ENCODE measurements at regions not wholly inside any gene's neighbourhood (a gene's known extent, or its start where the extent isn't known, plus 50 kb on each side); places are given as distances from the start of the nearest gene placed in this dataset.

GRCh38 chr20:58565461-58566175 is 50.4 kb upstream of the APCDD1L start:
- H2AK5ac ChIP-seq (ENCODE audit: low read depth, low read length) = peak overlapping the region; percentile 59; the same call in 1 of the 2 replicates
- no peak overlapping the region for H2AK9ac ChIP-seq (replicated peaks; ENCODE audit: low read depth, low read length, poor library complexity)
- no peak for TF ChIP-seq MAZ (IDR thresholded peaks at IDR 0.05; ENCODE audit: borderline replicate concordance, low read depth, low read length)
- no peak for TF ChIP-seq RAD21 (IDR thresholded peaks at IDR 0.05; ENCODE audit: low read length)
- TF ChIP-seq FOS (IDR thresholded peaks at IDR 0.05; ENCODE audit: low read depth, low read length) = no peak
- TF ChIP-seq RFX5 (IDR thresholded peaks at IDR 0.05; ENCODE audit: low read depth, low read length) = no peak
- no peak for TF ChIP-seq POLR2A (IDR thresholded peaks at IDR 0.05; ENCODE audit: low read depth, low read length)
- no peak for TF ChIP-seq SMC3 (IDR thresholded peaks at IDR 0.05; ENCODE audit: low read depth, low read length)
- TF ChIP-seq CHD1 (IDR thresholded peaks at IDR 0.05; ENCODE audit: low read depth, low read length) = no peak
- TF ChIP-seq CTCF (conservative IDR thresholded peaks at IDR 0.05; ENCODE audit: low read depth, low read length) = no peak
- no peak for TF ChIP-seq BHLHE40 (IDR thresholded peaks at IDR 0.05; ENCODE audit: low read depth, low read length)
- no peak for TF ChIP-seq MXI1 (IDR thresholded peaks at IDR 0.05; ENCODE audit: borderline replicate concordance, low read depth, low read length)
- no peak for TF ChIP-seq RCOR1 (IDR thresholded peaks at IDR 0.05; ENCODE audit: insufficient replicate concordance, low read length)
- no peak for TF ChIP-seq USF2 (IDR thresholded peaks at IDR 0.05; ENCODE audit: low read depth, low read length)
- no peak for TF ChIP-seq ELK1 (IDR thresholded peaks at IDR 0.05; ENCODE audit: borderline replicate concordance, low read depth, low read length)
- TF ChIP-seq NFE2L2 (IDR thresholded peaks at IDR 0.05; ENCODE audit: low read depth, low read length) = no peak
- TF ChIP-seq CEBPB (IDR thresholded peaks at IDR 0.05; ENCODE audit: low read depth, low read length) = no peak
- no peaks in the 10 kb centered on the region; a peak in 1 of 4 replicates for H3K79me1 ChIP-seq (ENCODE audit: low read depth in 1 of 2, low read length in 2 of 2)
- no peak overlapping the region for H3K14ac ChIP-seq (replicated peaks; ENCODE audit: low read depth, low read length)
- ATAC-seq (ENCODE audit: low read depth) (no peak), DNase-seq (no peak)
- intact Hi-C loops (cut with micrococcal nuclease) (no loop called here), in situ Hi-C loops (cut with MboI; ENCODE audit: low sequenced_read_pairs) (no loop called here), dilution Hi-C loops (cut with HindIII; ENCODE audit: low sequenced_read_pairs, unreplicated experiment) (no loop called here)
- H3K56ac ChIP-seq (ENCODE audit: extremely low read depth, insufficient read depth, low read length) = no peak overlapping the region
- H3K9me1 ChIP-seq (ENCODE audit: insufficient read depth, low read length) = no peaks in the 10 kb centered on the region
- no peak overlapping the region for H2BK20ac ChIP-seq (ENCODE audit: low read depth, low read length)
- WGBS, 2 experiments (ENCODE audit: extremely low coverage in 2 of 2, insufficient read length in 1 of 2) = 100% methylated on average over 1 of the region's 13 CpGs; no CpG with 5 or more reads in 1 of the 2 experiments
- H3K4ac ChIP-seq (ENCODE audit: low read depth, low read length) = no peak overlapping the region
- H4K20me1 ChIP-seq (ENCODE audit: insufficient read depth, low read length) = no peaks in the 10 kb centered on the region
- H2BK120ac ChIP-seq (ENCODE audit: low read depth, low read length) = no peak overlapping the region
- ChIA-PET CTCF (no interaction called here), POLR2A (ENCODE audit: unreplicated experiment) (no interaction called here)
- H4K5ac ChIP-seq (ENCODE audit: low read depth, low read length) = no peak overlapping the region
- H2BK5ac ChIP-seq (ENCODE audit: low read depth, low read length, poor library complexity, severe bottlenecking) = no peak overlapping the region
- H4K8ac ChIP-seq (ENCODE audit: low read depth in 2 of 2, low read length in 2 of 2) = no peak overlapping the region
- H2BK15ac ChIP-seq (ENCODE audit: low read depth, low read length) = no peak overlapping the region
- no peak overlapping the region for H2AFZ ChIP-seq (replicated peaks; ENCODE audit: low read length, poor library complexity)
- no peak overlapping the region for H3K18ac ChIP-seq (ENCODE audit: low read depth, low read length)
- no peaks in the 10 kb centered on the region for H3K27me3 ChIP-seq (ENCODE audit: control insufficient read depth, insufficient read depth, low read length)
- no peak overlapping the region for H3K27ac ChIP-seq (ENCODE audit: insufficient read depth, low read length)
- H3K23ac ChIP-seq (ENCODE audit: low read depth, low read length) = no peak overlapping the region
- H3K4me3 ChIP-seq (ENCODE audit: insufficient read depth, low read depth, low read length) = no peak overlapping the region
- no peak overlapping the region for H4K91ac ChIP-seq (ENCODE audit: insufficient read depth, low read depth, low read length)
- no peak overlapping the region for H3K9ac ChIP-seq (ENCODE audit: low read depth, low read length)
- no peaks in the 10 kb centered on the region for H3K9me3 ChIP-seq (ENCODE audit: control insufficient read depth, insufficient read depth, low read length)
- H3K4me2 ChIP-seq (ENCODE audit: low read depth, low read length) = no peak overlapping the region
- peaks cover 4% of the 10 kb centered on the region; the same call in 1 of the 2 replicates for H3K4me1 ChIP-seq (ENCODE audit: control insufficient read depth, insufficient read depth, low read length)
- no peaks in the 10 kb centered on the region for H3K36me3 ChIP-seq (ENCODE audit: control insufficient read depth, insufficient read depth, low read length)
- BruUV-seq (replicated peaks) = no TSS peak

Data from IMR-90 (cell line).